GM23338 (cell line): ENCODE measurements at regions not wholly inside any gene's neighbourhood (a gene's known extent, or its start where the extent isn't known, plus 50 kb on each side); places are given as distances from the start of the nearest gene placed in this dataset.
A peak's percentile ranks its signal among the peaks of the same experiment; 100 is the strongest.

Source experiments
- ATAC-seq: fragments of 200-7000 bp; cut with Tn5 transposase; 3 replicates; pipeline ENCODE4 v1.9.1; 2020
- DNase-seq: peaks from one replicate; pipeline ENCODE4 v3.0.0-alpha.2; 2015; ENCODE audit warnings: low spot score
- H2AFZ ChIP-seq: fragments of 200-600 bp; sonication (generic); 2 replicates; pipeline ENCODE4 v1.8.0; 2016; ENCODE audit warnings: antibody characterized with exemption, mild to moderate bottlenecking, moderate library complexity
- H3F3A ChIP-seq: fragments of 200-600 bp; sonication (generic); replicated peaks from 2 replicates; pipeline ENCODE4 v1.8.0; 2017; ENCODE audit warnings: antibody characterized with exemption, mixed run types, low read depth
- H3K27ac ChIP-seq: fragments of 200-600 bp; sonication (generic); 2 replicates; pipeline ENCODE4 v1.6.1; 2016; ENCODE audit warnings: low read depth
- H3K27me3 ChIP-seq: fragments of 200-600 bp; sonication (generic); 2 replicates; pipeline ENCODE4 v1.8.0; 2016; ENCODE audit warnings: mild to moderate bottlenecking, mixed run types, moderate library complexity; ENCODE audit not compliant: insufficient read depth
- H3K36me3 ChIP-seq: fragments of 200-600 bp; sonication (generic); 2 replicates; pipeline ENCODE4 v1.8.0; 2016; ENCODE audit warnings: mild to moderate bottlenecking; ENCODE audit not compliant: insufficient read depth
- H3K4me1 ChIP-seq: fragments of 200-600 bp; sonication (generic); 2 replicates; pipeline ENCODE4 v1.8.0; 2016; ENCODE audit warnings: mild to moderate bottlenecking, moderate library complexity; ENCODE audit not compliant: insufficient read depth
- H3K4me2 ChIP-seq: fragments of 200-600 bp; sonication (generic); 2 replicates; pipeline ENCODE4 v1.7.1; 2017; ENCODE audit warnings: mixed run types
- H3K4me3 ChIP-seq: fragments of 200-600 bp; sonication (generic); 2 replicates; pipeline ENCODE4 v1.6.1; 2016; ENCODE audit warnings: mixed run types
- H3K79me2 ChIP-seq: fragments of 200-600 bp; sonication (generic); replicated peaks from 2 replicates; pipeline ENCODE4 v1.8.0; 2017; ENCODE audit warnings: mild to moderate bottlenecking; ENCODE audit not compliant: insufficient read depth
- H3K9me2 ChIP-seq: fragments of 200-600 bp; sonication (generic); 2 replicates; pipeline ENCODE4 v1.8.0; 2017; ENCODE audit not compliant: insufficient read depth
- H4K20me1 ChIP-seq: fragments of 200-600 bp; sonication (generic); replicated peaks from 2 replicates; pipeline ENCODE4 v1.8.0; 2017; ENCODE audit warnings: mild to moderate bottlenecking; ENCODE audit not compliant: insufficient read depth
- H3K27ac Mint-ChIP-seq: 2 replicates; pipeline ENCODE4 v1.8.0; 2020; ENCODE audit warnings: inconsistent platforms, mild to moderate bottlenecking, moderate library complexity, mixed read lengths
- H3K27me3 Mint-ChIP-seq: 3 replicates; pipeline ENCODE4 v1.8.0; 2022; ENCODE audit warnings: low read depth, mild to moderate bottlenecking, moderate library complexity, mixed read lengths, inconsistent platforms; ENCODE audit not compliant: insufficient read depth, poor library complexity
- H3K36me3 Mint-ChIP-seq: 3 replicates; pipeline ENCODE4 v1.8.0; 2021; ENCODE audit warnings: low read depth, mild to moderate bottlenecking, inconsistent platforms, moderate library complexity, mixed read lengths
- H3K4me1 Mint-ChIP-seq: 3 replicates; pipeline ENCODE4 v1.8.0; 2020; ENCODE audit warnings: mild to moderate bottlenecking, inconsistent platforms, mixed read lengths
- H3K4me3 Mint-ChIP-seq: 3 replicates; pipeline ENCODE4 v1.8.0; 2021; ENCODE audit warnings: moderate library complexity, mild to moderate bottlenecking, inconsistent platforms, mixed read lengths
- H3K9me3 Mint-ChIP-seq: 3 replicates; pipeline ENCODE4 v1.8.0; 2020; ENCODE audit warnings: moderate library complexity, mild to moderate bottlenecking, inconsistent platforms, mixed read lengths
- CREB1 ChIP-seq: fragments of 250-450 bp; sonication (Bioruptor Pico); IDR thresholded peaks from 2 replicates; pipeline ENCODE4 v1.5.0; 2020; ENCODE audit warnings: low read depth, mild to moderate bottlenecking, moderate library complexity
- ETS1 ChIP-seq: IDR thresholded peaks from 2 replicates; pipeline ENCODE4 v1.6.1; 2016; ENCODE audit warnings: antibody characterized with exemption
- EZH2 ChIP-seq: fragments of 200-600 bp; sonication (generic); IDR thresholded peaks from one replicate; pipeline ENCODE4 v1.8.0; 2017; ENCODE audit warnings: antibody characterized with exemption, mild to moderate bottlenecking, low read depth; ENCODE audit not compliant: unreplicated experiment
- EZH2phosphoT487 ChIP-seq: fragments of 200-600 bp; sonication (generic); IDR thresholded peaks from one replicate; pipeline ENCODE4 v1.8.1; 2018; ENCODE audit warnings: antibody characterized with exemption; ENCODE audit not compliant: unreplicated experiment
- JUNB ChIP-seq: IDR thresholded peaks from one replicate; pipeline ENCODE4 v1.6.1; 2016; ENCODE audit warnings: antibody characterized with exemption; ENCODE audit not compliant: unreplicated experiment
- NANOG ChIP-seq: IDR thresholded peaks from 2 replicates; pipeline ENCODE4 v1.6.1; 2016; ENCODE audit warnings: antibody characterized with exemption, borderline replicate concordance
- POLR2AphosphoS5 ChIP-seq: IDR thresholded peaks from 2 replicates; pipeline ENCODE4 v1.6.1; 2016; ENCODE audit warnings: antibody characterized with exemption, low read depth
- STAT1 ChIP-seq: IDR thresholded peaks from one replicate; pipeline ENCODE4 v1.6.1; 2016; ENCODE audit warnings: antibody characterized with exemption; ENCODE audit not compliant: unreplicated experiment
- ZNF114 ChIP-seq: fragments of 250-450 bp; sonication (Bioruptor Pico); IDR thresholded peaks from 2 replicates; pipeline ENCODE4 v1.5.0; 2020; ENCODE audit warnings: mild to moderate bottlenecking, moderate library complexity
- ZNF331 ChIP-seq: fragments of 250-450 bp; sonication (Bioruptor Pico); IDR thresholded peaks from 2 replicates; pipeline ENCODE4 v1.5.0; 2020; ENCODE audit warnings: low read depth, mild to moderate bottlenecking, moderate library complexity
- TF ChIP-seq, protein P1 (sequence below): IDR thresholded peaks from one replicate; pipeline ENCODE4 v1.6.1; 2018; ENCODE audit warnings: antibody characterized with exemption; ENCODE audit not compliant: unreplicated experiment

DNA sequence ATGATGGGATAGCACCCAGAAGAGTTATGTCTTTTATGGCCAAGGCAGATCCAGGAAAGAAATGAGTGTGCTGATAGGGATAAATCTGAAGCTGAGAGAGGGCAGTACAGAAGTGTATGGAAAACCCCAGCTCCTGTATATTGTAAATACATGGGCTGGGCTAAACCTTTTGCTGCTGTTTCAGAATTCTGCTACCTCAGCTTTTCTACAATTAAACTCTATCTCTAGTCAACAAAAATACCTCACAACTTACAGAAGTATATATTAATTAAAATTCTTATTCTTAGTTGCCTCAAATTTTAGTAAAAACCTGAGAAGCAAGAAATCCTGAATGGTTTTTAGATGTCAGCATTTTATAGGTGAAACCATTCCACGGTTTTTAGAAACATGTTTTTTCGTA is 889.5 kb upstream of the NXPH2 start (continued):
- TF ChIP-seq STAT1 (no peak), EZH2 (no peak), ETS1 (no peak), NANOG (no peak), CREB1 (CRISPR knock-in tag) (no peak)
- TF ChIP-seq, protein P1, sequence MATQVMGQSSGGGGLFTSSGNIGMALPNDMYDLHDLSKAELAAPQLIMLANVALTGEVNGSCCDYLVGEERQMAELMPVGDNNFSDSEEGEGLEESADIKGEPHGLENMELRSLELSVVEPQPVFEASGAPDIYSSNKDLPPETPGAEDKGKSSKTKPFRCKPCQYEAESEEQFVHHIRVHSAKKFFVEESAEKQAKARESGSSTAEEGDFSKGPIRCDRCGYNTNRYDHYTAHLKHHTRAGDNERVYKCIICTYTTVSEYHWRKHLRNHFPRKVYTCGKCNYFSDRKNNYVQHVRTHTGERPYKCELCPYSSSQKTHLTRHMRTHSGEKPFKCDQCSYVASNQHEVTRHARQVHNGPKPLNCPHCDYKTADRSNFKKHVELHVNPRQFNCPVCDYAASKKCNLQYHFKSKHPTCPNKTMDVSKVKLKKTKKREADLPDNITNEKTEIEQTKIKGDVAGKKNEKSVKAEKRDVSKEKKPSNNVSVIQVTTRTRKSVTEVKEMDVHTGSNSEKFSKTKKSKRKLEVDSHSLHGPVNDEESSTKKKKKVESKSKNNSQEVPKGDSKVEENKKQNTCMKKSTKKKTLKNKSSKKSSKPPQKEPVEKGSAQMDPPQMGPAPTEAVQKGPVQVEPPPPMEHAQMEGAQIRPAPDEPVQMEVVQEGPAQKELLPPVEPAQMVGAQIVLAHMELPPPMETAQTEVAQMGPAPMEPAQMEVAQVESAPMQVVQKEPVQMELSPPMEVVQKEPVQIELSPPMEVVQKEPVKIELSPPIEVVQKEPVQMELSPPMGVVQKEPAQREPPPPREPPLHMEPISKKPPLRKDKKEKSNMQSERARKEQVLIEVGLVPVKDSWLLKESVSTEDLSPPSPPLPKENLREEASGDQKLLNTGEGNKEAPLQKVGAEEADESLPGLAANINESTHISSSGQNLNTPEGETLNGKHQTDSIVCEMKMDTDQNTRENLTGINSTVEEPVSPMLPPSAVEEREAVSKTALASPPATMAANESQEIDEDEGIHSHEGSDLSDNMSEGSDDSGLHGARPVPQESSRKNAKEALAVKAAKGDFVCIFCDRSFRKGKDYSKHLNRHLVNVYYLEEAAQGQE = no peak

DNA sequence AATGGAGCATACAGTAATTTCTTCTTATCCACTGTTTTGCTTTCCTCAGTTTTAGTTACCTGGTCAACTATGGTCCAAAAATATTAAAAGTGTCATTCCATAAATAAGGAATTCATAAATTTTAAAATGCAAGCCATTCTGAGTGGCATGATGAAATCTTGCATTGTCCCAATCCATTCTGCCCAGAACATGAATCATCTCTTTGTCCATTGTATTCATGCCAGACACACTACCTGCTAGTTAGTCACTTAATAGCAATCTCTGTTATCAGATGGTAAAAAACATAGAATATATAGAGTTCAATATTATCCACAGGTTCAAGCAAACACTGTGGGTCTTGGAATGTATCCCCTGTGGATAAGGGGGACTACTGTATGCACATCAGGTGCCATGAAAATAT is 872.2 kb upstream of the NXPH2 start:
- H3K4me1 Mint-ChIP-seq = no peaks in the 10 kb centered on the region
- peak overlapping the region; percentile 25; the same call in 1 of the 2 replicates for H2AFZ ChIP-seq
- no peak overlapping the region for H3K4me2 ChIP-seq
- 0 out of 2 replicates have a peak, but pooled peaks cover 6% of the 10 kb centered on the region for H3K9me2 ChIP-seq
- H4K20me1 ChIP-seq = no peaks in the 10 kb centered on the region
- no peak overlapping the region for H3K4me3 ChIP-seq
- H3K79me2 ChIP-seq = no peaks in the 10 kb centered on the region
- H3K4me1 ChIP-seq = no peaks in the 10 kb centered on the region
- H3K27me3 Mint-ChIP-seq = no peaks in the 10 kb centered on the region
- no peak overlapping the region for H3K27ac ChIP-seq
- ATAC-seq (no peak), DNase-seq (no peak)
- peaks cover 21% of the 10 kb centered on the region for H3K9me3 Mint-ChIP-seq
- peaks cover 25% of the 10 kb centered on the region for H3K36me3 Mint-ChIP-seq
- TF ChIP-seq POLR2AphosphoS5 (no peak), ZNF331 (CRISPR knock-in tag) (no peak)
- no peaks in the 10 kb centered on the region for H3F3A ChIP-seq
- no peak overlapping the region for H3K27ac Mint-ChIP-seq
- no peak overlapping the region for H3K4me3 Mint-ChIP-seq
- no peaks in the 10 kb centered on the region for H3K27me3 ChIP-seq
- H3K36me3 ChIP-seq = no peaks in the 10 kb centered on the region; the same call in 1 of the 2 replicates

- Mint-ChIP-seq H3K36me3 (peaks cover 27% of the 10 kb centered on the region), H3K27me3 (no peaks in the 10 kb centered on the region), H3K27ac (no peak overlapping the region), H3K4me1 (no peaks in the 10 kb centered on the region), H3K9me3 (peaks cover 30% of the 10 kb centered on the region), H3K4me3 (no peak overlapping the region)
- Histone ChIP-seq H2AFZ (no peak overlapping the region), H3K36me3 (no peaks in the 10 kb centered on the region; the same call in 1 of the 2 replicates), H3K4me1 (no peaks in the 10 kb centered on the region), H4K20me1 (no peaks in the 10 kb centered on the region), H3K4me2 (no peak overlapping the region), H3K9me2 (peaks cover 12% of the 10 kb centered on the region; the same call in 1 of the 2 replicates), H3K4me3 (no peak overlapping the region), H3K79me2 (no peaks in the 10 kb centered on the region), H3F3A (no peaks in the 10 kb centered on the region), H3K27me3 (no peaks in the 10 kb centered on the region), H3K27ac (no peak overlapping the region)
- DNase-seq = no peak
- no peak for ATAC-seq
- TF ChIP-seq JUNB = no peak
- TF ChIP-seq ETS1 = no peak
- no peak for TF ChIP-seq NANOG
- TF ChIP-seq ZNF114 = no peak
- no peak for TF ChIP-seq EZH2phosphoT487
- TF ChIP-seq CREB1 (CRISPR knock-in tag) = no peak
- TF ChIP-seq ZNF331 (CRISPR knock-in tag) = no peak
- no peak for TF ChIP-seq EZH2
- TF ChIP-seq POLR2AphosphoS5 = no peak
- no peak for TF ChIP-seq STAT1
Measured at GRCh38 chr2:139645617-139646016, 865.4 kb upstream of the NXPH2 start.
